Stimulated activated CD4-positive, alpha-beta T cell treated with anti-CD3 and anti-CD28 coated beads, Interleukin-12 subunit alpha, Interleukin-12 subunit beta, amount 100 ng/mL, for 4 hours (primary cell): ENCODE measurements at regions not wholly inside any gene's neighbourhood (a gene's known extent, or its start where the extent isn't known, plus 50 kb on each side); places are given as distances from the start of the nearest gene placed in this dataset.

ENCODE experiments used
- DNase-seq: peaks from one replicate; pipeline ENCODE4 v3.0.0-alpha.2; 2020

GRCh38 chr7:156173748-156174353 is 361.6 kb upstream of the SHH start:
- no peak for DNase-seq

- DNase-seq, result no peak
Observed at GRCh38 chr7:156173346-156173745, 361.1 kb upstream of the SHH start.

GRCh38 chr7:156172638-156173037 is 360.4 kb upstream of the SHH start:
- DNase-seq, result no peak

GRCh38 chr7:156169474-156170370 is 357.5 kb upstream of the SHH start:
- no peak for DNase-seq

- DNase-seq, result no peak
Observed at GRCh38 chr7:156168434-156168833, 356.2 kb upstream of the SHH start.

GRCh38 chr7:156167987-156168386 is 355.7 kb upstream of the SHH start:
- no peak for DNase-seq

- DNase-seq, result no peak
Observed at GRCh38 chr7:156167417-156167807, 355.1 kb upstream of the SHH start.

- DNase-seq, result no peak
Observed at GRCh38 chr7:156166692-156167416, 354.6 kb upstream of the SHH start.

- DNase-seq, result no peak
Observed at GRCh38 chr7:156163747-156164146, 351.5 kb upstream of the SHH start.

- no peak for DNase-seq
Observed at GRCh38 chr7:156162451-156162850, 350.2 kb upstream of the SHH start.

- DNase-seq, result no peak
Observed at GRCh38 chr7:156160811-156161210, 348.5 kb upstream of the SHH start.

- no peak for DNase-seq
Observed at GRCh38 chr7:156158693-156159092, 346.4 kb upstream of the SHH start.

GRCh38 chr7:156158213-156158612 is 345.9 kb upstream of the SHH start:
- no peak for DNase-seq

GRCh38 chr7:156157409-156158012 is 345.2 kb upstream of the SHH start:
- no peak for DNase-seq

GRCh38 chr7:156156734-156157408 is 344.6 kb upstream of the SHH start:
- no peak for DNase-seq

- no peak for DNase-seq
Observed at GRCh38 chr7:156155988-156156733, 343.9 kb upstream of the SHH start.

- no peak for DNase-seq
Observed at GRCh38 chr7:156153590-156153989, 341.3 kb upstream of the SHH start.

GRCh38 chr7:156152390-156152789 is 340.1 kb upstream of the SHH start:
- no peak for DNase-seq

GRCh38 chr7:156151658-156152057 is 339.4 kb upstream of the SHH start:
- DNase-seq, result no peak

GRCh38 chr7:156151078-156151477 is 338.8 kb upstream of the SHH start:
- DNase-seq, result no peak

- no peak for DNase-seq
Observed at GRCh38 chr7:156148995-156149394, 336.7 kb upstream of the SHH start.

GRCh38 chr7:156148547-156148946 is 336.3 kb upstream of the SHH start:
- no peak for DNase-seq
